HEK293T (cell line): ENCODE measurements at regions not wholly inside any gene's neighbourhood (a gene's known extent, or its start where the extent isn't known, plus 50 kb on each side); places are given as distances from the start of the nearest gene placed in this dataset.

ENCODE experiments used
- CTCF ChIA-PET: fragments of 350-600 bp; formaldehyde crosslinking; extraction: SDS; loops from one replicate; lab custom pipeline; 2021; ENCODE audit warnings: antibody characterized with exemption, inconsistent platforms; lab: Yijun Ruan, JAX
- POLR2A ChIA-PET: fragments of 350-600 bp; formaldehyde crosslinking; extraction: SDS; loops from one replicate; lab custom pipeline; 2020; ENCODE audit warnings: antibody characterized with exemption, inconsistent platforms; lab: Yijun Ruan, JAX
- DNase-seq: peaks from one replicate; pipeline ENCODE4 v3.0.0; 2012; ENCODE audit warnings: mixed read lengths; ENCODE audit errors: extremely low spot score
- ARNT ChIP-seq: fragments of 450-650 bp; IDR thresholded peaks from 2 replicates; pipeline ENCODE4 v1.6.1; 2017; ENCODE audit warnings: mild to moderate bottlenecking
- BHLHE40 ChIP-seq: fragments of 450-650 bp; IDR thresholded peaks from 2 replicates; pipeline ENCODE4 v1.6.1; 2016; ENCODE audit warnings: mild to moderate bottlenecking, moderate library complexity, borderline replicate concordance
- CTBP1 ChIP-seq: fragments of 450-650 bp; IDR thresholded peaks from 2 replicates; pipeline ENCODE4 v1.6.1; 2016; ENCODE audit warnings: borderline replicate concordance
- ELF4 ChIP-seq: fragments of 450-650 bp; IDR thresholded peaks from 2 replicates; pipeline ENCODE4 v1.6.1; 2017; ENCODE audit warnings: antibody characterized with exemption
- FOXA1 ChIP-seq: fragments of 450-650 bp; IDR thresholded peaks from 2 replicates; pipeline ENCODE4 v1.6.1; 2016; ENCODE audit warnings: mild to moderate bottlenecking
- FOXK2 ChIP-seq: fragments of 450-650 bp; IDR thresholded peaks from 2 replicates; pipeline ENCODE4 v1.6.1; 2016; ENCODE audit warnings: mild to moderate bottlenecking
- FOXM1 ChIP-seq: fragments of 450-650 bp; IDR thresholded peaks from 2 replicates; pipeline ENCODE4 v1.6.1; 2017; ENCODE audit warnings: mild to moderate bottlenecking, borderline replicate concordance
- HDGF ChIP-seq: fragments of 450-650 bp; IDR thresholded peaks from 2 replicates; pipeline ENCODE4 v1.6.1; 2017; ENCODE audit warnings: antibody characterized with exemption, borderline replicate concordance
- L3MBTL2 ChIP-seq: fragments of 450-650 bp; conservative IDR thresholded peaks from 2 replicates; pipeline ENCODE4 v1.6.1; 2016; ENCODE audit warnings: mild to moderate bottlenecking
- LEF1 ChIP-seq: fragments of 450-650 bp; IDR thresholded peaks from 2 replicates; pipeline ENCODE4 v1.6.1; 2017; ENCODE audit warnings: mild to moderate bottlenecking, borderline replicate concordance
- NFRKB ChIP-seq: fragments of 450-650 bp; IDR thresholded peaks from 2 replicates; pipeline ENCODE4 v1.6.1; 2016; ENCODE audit warnings: mild to moderate bottlenecking, moderate library complexity
- PKNOX1 ChIP-seq: fragments of 450-650 bp; IDR thresholded peaks from 2 replicates; pipeline ENCODE4 v1.6.1; 2016
- SP1 ChIP-seq: fragments of 450-650 bp; IDR thresholded peaks from 2 replicates; pipeline ENCODE4 v1.6.1; 2017
- SUZ12 ChIP-seq: fragments of 450-650 bp; IDR thresholded peaks from 2 replicates; pipeline ENCODE4 v1.6.1; 2016; ENCODE audit warnings: mild to moderate bottlenecking
- TARDBP ChIP-seq: fragments of 450-650 bp; IDR thresholded peaks from 2 replicates; pipeline ENCODE4 v1.6.1; 2016
- ZNF384 ChIP-seq: fragments of 450-650 bp; IDR thresholded peaks from 2 replicates; pipeline ENCODE4 v1.6.1; 2016

- no peak for TF ChIP-seq FOXK2
- no peak for TF ChIP-seq ELF4
- TF ChIP-seq SP1 = no peak
- no peak for TF ChIP-seq ARNT
- TF ChIP-seq BHLHE40 = no peak
- no peak for TF ChIP-seq NFRKB
- no peak for TF ChIP-seq FOXA1
- no peak for TF ChIP-seq HDGF
- no peak for TF ChIP-seq L3MBTL2
- no peak for TF ChIP-seq LEF1
- TF ChIP-seq SUZ12 = no peak
- no peak for DNase-seq
- ChIA-PET POLR2A (no interaction called here), CTCF (interaction anchor here (0.9 kb wide), 1 partner anchor 54 kb away, joined by 10 read pairs; no protein-coding TSS in a partner anchor)
Observed at GRCh38 chr14:76314521-76315034, 61.4 kb upstream of the ESRRB start.

GRCh38 chr14:76320486-76320885, 55.5 kb upstream of the ESRRB start:
- TF ChIP-seq LEF1 (no peak), SP1 (no peak), NFRKB (no peak), L3MBTL2 (no peak), BHLHE40 (no peak), CTBP1 (no peak), ZNF384 (no peak), ARNT (no peak), FOXK2 (no peak), TARDBP (no peak), FOXA1 (no peak), HDGF (no peak), SUZ12 (no peak), PKNOX1 (no peak), FOXM1 (no peak), ELF4 (no peak)
- ChIA-PET CTCF (no interaction called here), POLR2A (no interaction called here)
- no peak for DNase-seq

- no peak for DNase-seq
- ChIA-PET CTCF (no interaction called here), POLR2A (no interaction called here)
- TF ChIP-seq L3MBTL2 (no peak), TARDBP (no peak), FOXA1 (no peak), NFRKB (no peak), ELF4 (no peak), SUZ12 (no peak), LEF1 (no peak), FOXM1 (no peak), HDGF (no peak), BHLHE40 (no peak), PKNOX1 (no peak), CTBP1 (no peak), ZNF384 (no peak), SP1 (no peak), ARNT (no peak), FOXK2 (no peak)
Observed at GRCh38 chr14:76320975-76321374, 55.0 kb upstream of the ESRRB start.

GRCh38 chr14:76322594-76323220, 53.2 kb upstream of the ESRRB start:
- CTCF ChIA-PET = no interaction called here
- POLR2A ChIA-PET = no interaction called here
- no peak for TF ChIP-seq PKNOX1
- TF ChIP-seq TARDBP = no peak
- TF ChIP-seq LEF1 = no peak
- TF ChIP-seq BHLHE40 = no peak
- TF ChIP-seq SP1 = no peak
- no peak for TF ChIP-seq ELF4
- TF ChIP-seq NFRKB = no peak
- TF ChIP-seq ZNF384 = no peak
- no peak for TF ChIP-seq FOXM1
- no peak for TF ChIP-seq CTBP1
- no peak for TF ChIP-seq HDGF
- no peak for TF ChIP-seq FOXA1
- no peak for TF ChIP-seq FOXK2
- DNase-seq = no peak

GRCh38 chr14:76323331-76324050, 52.4 kb upstream of the ESRRB start:
- TF ChIP-seq ZNF384 = no peak
- no peak for TF ChIP-seq PKNOX1
- no peak for TF ChIP-seq SUZ12
- no peak for TF ChIP-seq BHLHE40
- no peak for TF ChIP-seq L3MBTL2
- TF ChIP-seq LEF1 = no peak
- no peak for TF ChIP-seq FOXM1
- TF ChIP-seq TARDBP = no peak
- no peak for TF ChIP-seq CTBP1
- no peak for TF ChIP-seq HDGF
- TF ChIP-seq NFRKB = no peak
- POLR2A ChIA-PET = no interaction called here
- CTCF ChIA-PET = interaction anchor here (0.5 to 0.9 kb wide), 2 partner anchors 157 to 325 kb away, joined by 3 read pairs; no protein-coding TSS in a partner anchor
- DNase-seq = no peak
